ENCODE measurements at regions not wholly inside any gene's neighbourhood (a gene's known extent, or its start where the extent isn't known, plus 50 kb on each side); places are given as distances from the start of the nearest gene placed in this dataset.
"Not testable (repeated sequence)": the region's sequence is repeated elsewhere in the genome, so short reads cannot be mapped to it uniquely, and the experiment has no call there.

DNA sequence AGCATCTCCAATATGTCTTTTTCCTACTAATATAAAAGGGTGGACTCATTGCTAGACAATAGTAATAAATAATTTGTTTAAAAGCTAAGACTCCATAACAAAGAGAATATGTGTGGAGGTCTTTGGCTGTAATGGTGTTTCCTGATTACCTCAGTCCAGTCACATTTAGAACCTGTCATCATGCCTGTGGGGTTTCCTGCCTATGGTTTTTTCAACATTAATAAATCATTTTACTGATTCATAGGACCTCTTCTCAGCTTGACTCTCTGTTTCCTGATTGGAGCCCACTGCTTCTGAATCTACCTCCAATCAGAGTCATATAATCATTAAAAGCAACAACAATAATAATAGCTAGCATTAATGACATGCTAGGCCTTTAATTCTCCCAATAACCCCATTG is 52.4 kb upstream of the GNAI1 start:
- no peak for DNase-seq

DNA sequence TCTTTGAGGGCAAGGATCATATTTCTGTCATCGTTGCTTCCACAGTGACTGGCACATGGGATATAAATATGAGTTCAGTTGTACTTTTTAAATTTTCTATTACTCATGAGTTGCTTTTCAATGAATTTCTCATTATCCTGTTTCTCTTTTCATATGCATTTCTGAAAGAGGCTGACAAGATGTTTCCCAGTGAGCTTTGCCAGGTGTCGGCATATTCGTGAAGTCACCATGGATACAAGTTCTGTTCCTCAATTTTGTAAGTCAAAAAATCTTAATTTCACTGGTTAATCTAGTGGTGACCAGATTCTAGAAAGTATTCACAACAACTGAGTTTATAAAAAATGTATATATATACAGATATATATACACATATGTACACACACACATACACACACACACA is 55.7 kb upstream of the GNAI1 start:
- DNase-seq = no peak

DNA sequence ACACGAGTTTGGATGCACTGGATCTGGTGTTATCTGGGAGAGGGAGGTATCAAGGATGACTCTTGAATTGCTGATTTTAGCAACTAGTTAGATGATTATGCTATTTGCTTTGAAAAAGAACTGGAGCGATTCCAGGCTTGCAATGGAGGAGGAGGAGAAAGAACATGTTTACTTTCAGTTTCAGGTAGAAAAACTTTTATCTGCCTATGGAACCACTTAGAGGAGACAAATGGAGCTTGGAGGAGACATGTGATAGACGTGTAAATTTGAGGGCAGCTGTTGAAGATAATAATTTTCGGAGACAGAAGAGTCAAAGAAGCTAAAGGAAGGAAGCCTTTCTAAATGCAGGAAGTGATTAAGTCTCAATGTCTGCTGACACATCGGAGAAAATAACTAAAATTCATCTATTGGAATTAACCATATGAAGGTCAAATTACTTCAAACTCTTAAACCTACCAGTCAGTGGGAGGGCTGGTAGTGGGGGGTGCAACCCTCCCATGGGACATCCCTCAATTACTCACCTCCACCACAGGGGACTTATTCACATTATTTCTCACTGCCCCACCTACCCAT is 56.4 kb upstream of the GNAI1 start:
- DNase-seq = no peak

DNA sequence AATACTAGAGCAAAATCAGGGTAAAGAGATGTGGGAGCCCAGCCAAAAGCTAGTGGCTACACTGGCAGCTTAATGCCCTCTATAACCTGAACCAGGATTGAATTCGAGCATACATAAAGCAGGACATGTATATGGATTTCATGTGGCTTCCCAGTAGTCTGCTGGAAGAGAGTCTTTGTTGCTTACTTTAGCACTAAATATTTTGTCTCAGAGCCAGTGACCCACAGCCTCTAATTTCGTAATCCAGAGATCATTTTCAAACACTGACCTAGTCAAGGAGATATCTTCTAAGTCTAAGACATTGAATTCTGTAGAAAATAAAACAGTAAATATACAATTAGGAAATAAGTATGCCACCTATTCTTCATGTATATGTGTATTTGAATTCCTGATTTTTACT is 64.2 kb upstream of the GNAI1 start:
- DNase-seq = no peak

DNA sequence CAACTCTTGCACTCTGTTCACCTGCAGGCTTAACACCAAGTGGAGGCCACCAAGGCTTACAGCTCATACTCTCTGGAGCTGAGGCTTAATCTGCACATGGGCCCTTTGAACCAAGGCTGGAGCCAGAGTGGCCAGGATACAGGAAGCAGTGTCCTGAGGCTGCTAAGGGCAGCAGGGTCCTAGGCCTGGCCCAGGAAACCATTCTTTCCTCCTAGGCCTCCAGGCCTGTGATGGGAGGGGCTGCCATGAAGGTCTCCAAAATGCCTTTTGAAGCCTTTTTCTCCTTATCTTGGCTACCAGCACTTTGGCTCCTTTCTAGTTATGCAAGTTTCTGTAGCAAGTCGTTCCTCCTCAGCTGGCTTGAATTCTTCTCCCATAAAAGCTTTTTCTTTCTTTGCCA is 68.0 kb upstream of the GNAI1 start:
- DNase-seq = no peak

DNA sequence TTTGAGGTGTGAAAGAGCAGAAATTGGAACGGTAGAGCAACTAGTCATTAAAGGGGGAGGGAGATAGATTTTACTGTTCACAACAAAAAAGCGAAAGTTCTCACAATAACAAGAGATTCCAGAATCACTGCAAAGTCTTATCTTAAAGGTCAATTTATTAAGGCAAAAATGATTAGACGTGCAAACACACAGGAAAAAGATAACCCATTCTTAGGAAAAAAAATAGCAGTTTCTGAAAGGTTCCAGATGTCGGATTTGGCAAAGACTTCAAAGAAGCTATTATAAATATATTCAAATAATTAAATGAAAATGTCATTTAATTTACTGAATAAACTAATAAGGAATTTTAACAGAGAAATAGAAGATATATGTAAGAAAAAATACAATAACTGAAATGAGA is 70.8 kb upstream of the GNAI1 start:
- DNase-seq = no peak

DNA sequence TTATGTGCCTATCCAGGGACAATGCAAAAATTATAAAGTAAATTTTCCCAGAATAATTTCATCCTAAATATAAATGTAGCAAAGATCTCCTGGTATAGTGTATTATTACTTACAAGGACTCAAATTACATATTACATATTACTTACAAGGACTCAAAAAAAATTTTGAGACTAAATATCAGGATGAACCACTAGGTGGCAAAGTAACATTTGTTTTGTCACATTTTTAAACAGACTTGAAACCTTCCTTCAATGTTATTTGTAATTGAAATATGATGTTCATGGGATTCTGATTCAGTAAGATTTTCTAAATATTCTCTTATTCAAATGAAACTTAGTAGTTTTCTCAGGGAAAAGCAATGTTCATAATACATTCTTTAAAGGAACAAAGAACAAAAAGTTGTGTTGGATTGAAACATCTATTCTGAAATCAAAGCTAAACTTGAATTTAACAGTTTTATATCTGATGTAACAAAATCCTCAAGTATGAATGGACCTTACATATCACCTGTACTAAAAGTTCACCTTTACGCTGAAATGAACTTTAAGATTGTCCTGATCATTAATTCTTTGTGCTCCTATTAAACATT is 74.3 kb upstream of the GNAI1 start:
- peak; percentile 87 for DNase-seq

DNA sequence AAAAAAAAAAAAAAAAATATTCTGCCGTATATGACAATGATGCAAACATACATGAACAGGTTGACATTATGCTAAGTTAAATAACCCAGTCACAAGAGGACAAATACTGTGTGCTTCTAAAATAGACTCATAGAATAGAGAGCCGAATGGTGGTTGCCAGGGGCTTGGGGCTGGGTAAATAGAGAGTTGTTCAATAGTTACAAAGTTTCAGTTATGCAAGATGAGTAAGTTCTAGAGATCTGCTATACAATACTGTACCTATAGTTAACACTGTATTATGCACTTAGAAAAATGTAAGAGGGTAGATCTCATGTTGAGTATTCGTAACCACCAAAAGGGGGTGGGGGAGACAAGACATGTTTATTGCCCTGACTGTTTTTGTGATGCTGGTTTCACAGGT is 77.1 kb upstream of the GNAI1 start:
- DNase-seq = no peak

DNA sequence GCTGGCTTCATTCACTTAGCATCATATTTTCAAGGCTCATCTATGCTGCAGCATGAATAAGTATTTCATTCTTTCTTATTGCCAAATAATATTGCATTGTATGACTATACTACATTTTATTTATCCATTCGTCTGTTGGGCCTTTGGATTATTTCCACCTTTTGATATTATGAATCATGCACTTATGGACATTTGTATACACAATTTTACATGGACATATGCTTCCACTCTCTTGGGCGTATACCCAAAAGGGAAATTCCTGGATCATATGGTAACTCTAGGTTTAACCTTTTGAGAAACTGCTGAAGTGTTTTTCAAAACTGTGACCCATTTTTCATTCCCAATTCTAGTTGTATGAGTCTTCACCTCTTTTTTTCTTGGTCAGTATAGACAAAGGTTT is 80.3 kb upstream of the GNAI1 start:
- DNase-seq = no peak

DNA sequence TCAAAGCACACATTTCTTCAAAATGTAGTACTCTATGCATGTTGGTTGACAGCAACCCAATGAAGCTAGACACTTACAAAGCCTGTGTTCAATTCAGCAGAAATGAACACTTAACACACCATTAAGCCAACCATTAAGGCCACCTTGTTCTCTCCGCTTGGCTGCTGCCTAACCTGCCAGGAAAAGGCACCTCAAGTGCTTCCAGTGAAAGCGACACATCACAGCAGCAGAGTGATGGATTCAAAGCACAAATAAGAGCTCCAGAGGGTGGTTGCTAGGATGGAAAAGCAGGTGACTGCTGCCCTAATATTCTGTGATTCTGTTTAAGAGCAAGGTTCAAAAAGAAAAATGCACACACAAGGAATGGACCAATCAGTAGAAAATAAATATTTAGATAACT is 81.5 kb upstream of the GNAI1 start:
- DNase-seq = no peak

DNA sequence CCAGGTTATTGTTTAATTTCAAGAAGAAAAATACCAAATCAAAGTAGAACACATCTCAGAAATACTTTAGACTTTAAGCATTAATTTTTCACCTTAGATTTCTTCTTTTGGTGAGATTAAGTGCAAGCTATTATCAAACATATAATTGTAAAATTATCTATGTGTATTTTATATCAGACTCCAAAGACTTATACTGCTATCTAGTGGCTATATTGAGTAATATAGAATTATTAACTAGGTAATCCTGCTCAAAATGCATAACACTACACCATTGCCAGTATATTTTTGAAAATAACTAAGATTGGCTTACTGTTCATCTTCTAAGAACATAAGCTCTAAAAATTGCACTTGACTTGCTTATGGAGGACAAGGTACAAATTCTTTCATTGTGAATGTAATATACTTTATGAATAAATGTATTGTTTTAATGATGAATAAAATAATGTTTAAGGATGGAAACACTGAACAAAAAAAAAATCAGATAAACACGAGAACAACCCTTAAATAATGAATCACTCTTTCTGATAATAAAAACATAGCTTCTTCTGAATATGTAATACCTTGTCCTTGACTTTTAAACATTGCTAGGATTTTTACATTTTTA is 86.7 kb upstream of the GNAI1 start:
- peak; percentile 32 for DNase-seq

DNA sequence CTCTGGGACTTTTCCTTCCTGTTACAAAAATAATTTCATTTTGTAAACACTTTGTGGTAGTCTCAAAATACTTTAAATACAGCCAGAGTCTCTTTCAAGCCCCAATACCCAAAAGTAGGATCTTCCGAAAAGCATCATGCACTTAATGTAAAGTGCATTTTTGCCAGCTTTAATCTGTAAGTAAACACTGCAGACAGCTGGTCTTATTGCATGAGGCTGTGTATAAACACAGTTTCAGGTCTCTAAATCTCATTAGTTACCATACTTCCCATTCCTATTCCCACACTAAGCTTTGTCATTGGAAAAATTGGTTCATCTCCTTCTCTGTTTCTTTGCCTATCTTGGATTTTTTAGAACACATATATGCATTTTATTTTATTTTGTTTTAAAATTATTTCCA is 87.6 kb upstream of the GNAI1 start:
- no peak for DNase-seq

DNA sequence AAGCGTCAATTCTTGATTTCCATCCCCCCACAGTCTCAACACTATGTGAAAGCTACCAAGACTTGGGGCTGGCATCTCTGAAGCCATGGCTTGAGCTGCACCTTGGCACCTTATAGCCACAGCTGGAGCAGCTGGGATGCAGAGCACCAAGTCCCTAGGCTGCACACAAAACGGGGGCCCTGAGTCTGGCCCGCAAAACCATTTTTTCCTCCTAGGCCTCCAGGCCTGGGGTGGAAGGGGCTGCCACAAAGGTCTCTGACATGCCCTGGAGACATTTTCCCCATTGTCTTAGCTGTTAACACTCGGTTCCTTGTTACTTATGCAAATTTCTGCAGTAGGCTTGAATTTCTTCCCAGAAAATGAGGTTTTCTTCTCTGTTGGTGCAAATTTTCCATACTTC is 89.8 kb upstream of the GNAI1 start:
- DNase-seq = no peak

DNA sequence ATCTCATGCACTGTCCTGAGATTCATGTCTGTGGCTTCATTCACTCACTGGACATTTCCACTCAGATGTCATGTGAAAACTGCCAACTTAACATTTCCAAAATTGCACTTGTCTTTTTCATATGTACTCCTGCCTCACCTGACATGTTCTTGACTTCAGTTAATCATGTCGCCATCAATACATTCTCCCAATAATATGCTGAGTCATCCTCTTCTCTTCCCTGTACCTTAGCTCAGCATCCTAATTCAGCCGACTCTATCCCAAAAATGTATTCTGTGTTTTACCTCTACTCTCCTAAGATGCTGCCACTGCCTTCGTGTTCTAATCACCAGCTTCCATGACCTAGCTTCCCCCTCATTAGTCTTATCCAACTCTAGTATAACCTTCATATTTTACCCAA is 93.9 kb upstream of the GNAI1 start:
- no peak for DNase-seq

DNA sequence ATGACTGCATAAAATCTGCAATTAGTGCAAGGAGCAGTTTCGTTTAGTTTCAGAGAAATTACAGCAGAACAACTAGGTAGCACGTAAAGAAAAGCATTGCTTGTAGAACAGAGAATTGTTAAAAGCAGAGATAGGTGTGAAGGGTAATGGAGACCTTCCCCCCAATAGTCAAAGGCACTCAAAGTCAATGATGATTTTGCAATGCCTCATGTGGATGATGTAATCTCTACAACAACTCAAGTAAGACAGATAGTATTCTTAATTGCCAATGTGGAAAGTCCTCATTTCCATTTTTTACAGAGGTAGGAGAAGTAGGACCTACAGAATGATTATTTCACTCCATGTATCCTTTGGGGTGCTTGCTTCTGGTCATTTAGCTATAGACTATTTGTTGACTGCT is 94.3 kb upstream of the GNAI1 start:
- DNase-seq = no peak

DNA sequence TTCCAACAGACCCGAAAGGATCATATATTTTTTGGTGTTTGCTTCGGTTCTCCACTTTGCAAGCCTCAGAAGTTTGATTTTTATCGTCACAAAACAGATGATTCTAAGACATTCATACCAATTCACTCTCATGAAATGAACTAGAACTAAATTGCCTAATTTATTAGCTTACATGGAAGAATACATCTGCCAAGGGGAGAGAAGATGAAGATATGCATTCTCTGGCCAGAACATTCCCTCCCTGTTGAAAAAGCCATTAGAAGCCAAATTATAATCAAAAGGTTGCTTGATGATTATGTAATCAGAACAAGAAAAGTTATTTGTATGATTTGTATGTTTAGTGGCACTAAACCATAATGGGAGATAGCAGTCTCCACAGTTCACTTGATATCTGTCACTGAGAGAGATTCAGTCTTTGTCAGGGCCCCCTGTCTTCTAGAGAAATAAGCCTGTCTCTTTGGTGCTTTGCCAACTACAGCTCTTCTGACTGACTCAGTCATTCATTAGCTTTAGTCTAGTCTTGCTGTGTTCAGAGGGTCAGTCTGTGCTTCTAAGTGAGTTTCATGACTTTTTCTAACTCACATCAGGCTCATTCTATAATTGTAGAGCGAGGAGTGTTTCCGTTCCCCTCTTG is 95.3 kb upstream of the GNAI1 start:
- DNase-seq = no peak

DNA sequence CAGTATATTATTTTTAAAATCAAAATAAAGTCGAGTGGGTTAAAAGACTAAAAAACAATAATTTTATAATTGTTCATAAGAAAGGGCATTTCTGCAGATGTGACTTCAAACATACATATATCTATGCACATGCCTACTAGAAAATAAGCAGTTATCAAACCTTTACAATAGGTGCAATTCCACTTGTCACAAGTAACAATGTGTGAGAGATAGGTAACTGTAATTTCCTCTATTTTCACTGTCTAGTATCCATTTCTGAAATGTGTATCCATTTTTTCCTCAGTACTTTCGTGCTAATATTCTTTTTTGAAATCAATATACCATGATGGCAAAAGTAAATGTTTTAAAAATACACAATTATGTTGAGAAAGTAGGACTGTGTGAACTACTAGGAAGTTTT is 96.9 kb upstream of the GNAI1 start:
- no peak for DNase-seq

DNA sequence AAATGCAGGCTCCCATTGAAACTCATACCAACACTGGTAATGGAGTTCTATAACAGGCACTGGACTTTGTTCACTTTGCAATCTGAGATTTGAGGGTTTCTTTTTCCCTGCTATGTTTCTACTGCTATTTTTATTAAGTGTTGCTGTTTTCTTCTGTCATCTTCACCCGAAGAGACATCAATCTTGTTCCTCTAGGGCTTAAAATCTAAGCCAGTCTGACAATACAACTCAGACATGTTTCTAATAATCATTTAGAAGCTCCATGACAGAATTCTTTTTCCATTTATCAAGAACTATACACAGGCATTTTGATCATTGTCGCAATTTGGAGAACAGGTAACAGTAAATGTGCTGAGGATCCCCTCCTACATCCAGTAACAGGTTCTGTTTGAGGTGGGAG is 98.5 kb upstream of the GNAI1 start:
- DNase-seq = no peak

DNA sequence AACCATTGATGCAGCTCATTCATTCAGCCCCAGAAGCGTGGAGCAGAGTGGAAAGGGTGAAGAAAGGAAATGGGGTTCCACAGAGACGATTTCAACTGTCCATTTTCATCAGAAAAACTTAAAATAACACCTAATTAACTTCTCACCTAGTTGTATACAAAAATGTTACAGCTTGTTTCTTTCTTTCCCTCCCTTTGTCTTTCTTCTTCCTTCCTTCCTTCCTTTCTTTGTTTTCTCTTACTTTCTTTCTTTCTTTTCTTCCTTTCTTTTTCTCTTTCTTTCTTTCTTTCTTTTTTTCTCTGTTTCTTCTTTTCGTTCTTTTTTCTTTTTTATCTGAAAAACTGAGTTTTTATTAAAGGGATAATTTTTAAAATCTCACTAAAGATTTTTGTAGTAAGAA is 105.9 kb upstream of the GNAI1 start:
- DNase-seq = no peak

DNA sequence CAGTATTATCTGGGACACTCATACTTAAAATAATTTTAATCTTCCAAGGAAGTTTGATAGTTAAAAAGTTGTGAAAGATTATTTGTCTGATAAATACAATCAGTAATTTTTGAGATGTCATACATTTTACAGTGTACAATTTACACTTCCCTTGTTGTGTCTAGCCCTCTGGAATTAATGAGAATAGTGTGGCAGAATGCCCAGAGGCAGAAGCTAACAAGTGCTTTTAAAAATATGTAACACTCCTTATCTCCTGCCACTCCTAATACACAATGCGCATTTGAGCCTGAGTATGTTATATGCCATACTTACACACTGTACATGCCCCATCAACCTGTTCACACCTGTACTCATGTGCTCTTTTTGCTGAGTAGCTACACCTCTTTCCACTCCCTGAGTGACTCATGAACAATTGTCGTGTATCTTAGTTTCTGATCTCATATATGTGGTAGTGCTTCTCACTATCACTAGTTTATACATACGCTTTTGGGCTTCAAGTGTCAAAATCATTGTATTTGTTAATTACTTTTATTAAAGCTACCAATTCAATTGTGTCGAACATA is 106.9 kb upstream of the GNAI1 start:
- DNase-seq = no peak

DNA sequence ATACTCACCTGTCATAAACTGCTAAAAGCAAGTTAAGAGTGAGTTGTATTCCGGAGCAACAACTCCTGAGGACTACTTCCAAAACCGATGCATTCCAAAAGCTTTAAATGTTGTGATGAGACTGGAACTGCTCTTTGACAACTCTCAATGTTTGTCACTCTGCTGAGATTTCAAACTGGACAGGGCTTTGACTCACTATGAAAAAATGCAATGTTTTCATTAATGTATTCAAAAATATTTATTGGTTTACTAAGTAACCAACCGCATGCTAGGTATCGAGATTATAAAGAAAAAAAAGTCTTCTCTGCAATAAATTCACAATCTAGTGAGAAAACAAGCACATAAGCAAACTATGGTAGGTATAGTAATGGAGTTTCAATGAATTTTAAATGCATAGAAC is 107.9 kb upstream of the GNAI1 start:
- DNase-seq = no peak

DNA sequence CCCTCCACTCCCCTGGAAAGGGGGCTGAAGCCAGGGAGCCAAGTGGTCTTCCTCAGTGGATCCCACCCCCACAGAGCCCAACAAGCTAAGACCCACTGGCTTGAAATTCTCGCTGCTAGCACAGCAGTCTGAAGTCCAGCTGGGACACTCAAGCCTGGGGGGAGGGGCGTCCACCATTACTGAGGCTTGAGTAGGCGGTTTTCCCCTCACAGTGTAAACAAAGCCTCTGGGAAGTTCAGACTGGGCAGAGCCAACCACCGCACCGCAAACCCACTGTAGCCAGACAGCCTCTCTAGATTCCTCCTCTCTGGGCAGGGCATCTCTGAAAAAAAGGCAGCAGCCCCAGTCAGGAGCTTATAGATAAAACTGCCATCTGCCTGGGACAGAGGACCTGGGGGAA is 114.4 kb upstream of the GNAI1 start:
- not testable (repeated sequence) for DNase-seq

DNA sequence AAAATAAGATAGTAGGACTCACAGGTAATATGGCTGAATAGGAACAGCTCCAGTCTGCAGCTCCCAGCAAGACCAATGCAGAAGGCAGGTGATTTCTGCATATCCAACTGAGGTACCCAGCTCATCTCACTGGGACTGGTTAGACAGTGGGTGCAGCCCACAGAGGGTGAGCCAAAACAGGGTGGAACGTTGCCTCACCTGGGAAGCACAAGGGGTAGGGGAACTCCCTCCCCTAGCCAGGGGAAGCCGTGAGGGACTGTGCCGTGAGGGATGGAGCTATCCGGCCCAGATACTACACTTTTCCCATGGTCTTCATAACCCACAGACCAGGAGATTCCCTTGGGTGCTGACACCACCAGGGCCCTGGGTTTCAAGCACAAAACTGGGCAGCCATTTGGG is 114.8 kb upstream of the GNAI1 start:
- DNase-seq = not testable (repeated sequence)

All from NCI-H526 treated with DMSO at 0.1 percent for 48 hours (cell line).